ENCODE measurements at regions not wholly inside any gene's neighbourhood (a gene's known extent, or its start where the extent isn't known, plus 50 kb on each side); places are given as distances from the start of the nearest gene placed in this dataset.

- ATAC-seq (peak; percentile 77), DNase-seq (ENCODE audit: low read depth, low spot score) (no peak), FAIRE-seq (no peak)
- no TSS peak for BruUV-seq (replicated peaks)
- Histone ChIP-seq H2AFZ (ENCODE audit: control insufficient read depth, low read depth, low read length) (no peak overlapping the region), H3K9ac (ENCODE audit: control insufficient read depth, insufficient read depth, low read length) (no peak overlapping the region), H3K27ac (ENCODE audit: control insufficient read depth, insufficient read depth) (no peak overlapping the region), H3K36me3 (ENCODE audit: control insufficient read depth in 2 of 2, insufficient read depth in 2 of 2, low read length in 1 of 2) (no peaks in the 10 kb centered on the region), H3K4me3 (no peak overlapping the region), H3K9me3 (replicated peaks; ENCODE audit: control insufficient read depth, insufficient read depth, low read length) (no peaks in the 10 kb centered on the region), H3K79me2 (ENCODE audit: control insufficient read depth, insufficient read depth, low read length) (no peaks in the 10 kb centered on the region), H4K20me1 (ENCODE audit: control insufficient read depth, insufficient read depth) (no peaks in the 10 kb centered on the region), H3K4me2 (ENCODE audit: control insufficient read depth, insufficient read depth) (no peak overlapping the region), H3K27me3 (replicated peaks in 1 of 2; ENCODE audit: control insufficient read depth in 2 of 2, insufficient read depth in 2 of 2, low read length in 1 of 2) (no peaks in the 10 kb centered on the region), H3K4me1 (ENCODE audit: control insufficient read depth, insufficient read depth, low read length) (no peaks in the 10 kb centered on the region)
- ChIA-PET CTCF (interaction anchor here (0.6 kb wide), 1 partner anchor 44 kb away, joined by 3 read pairs; no protein-coding TSS in a partner anchor), SMC1A (ENCODE audit: uncharacterized antibody, unreplicated experiment) (interaction anchor here (0.6 to 1.0 kb wide), 2 partner anchors 67 to 218 kb away, joined by 3 read pairs; no protein-coding TSS in a partner anchor), POLR2A (no interaction called here), RAD21 (ENCODE audit: unreplicated experiment) (no interaction called here)
- WGBS (ENCODE audit: insufficient coverage, insufficient replicate concordance, low lambda C conversion rate, missing lambda C conversion rate): 58% methylated on average over 6 of the region's 6 CpGs
- in situ Hi-C loops (cut with MboI): no loop called here
- intact Hi-C loops (cut with micrococcal nuclease; ENCODE audit: unreplicated experiment): no loop called here
- no peak for TF ChIP-seq RCOR1 (conservative IDR thresholded peaks at IDR 0.05; ENCODE audit: low read depth, low read length)
- TF ChIP-seq RAD21 (IDR thresholded peaks at IDR 0.05; ENCODE audit: insufficient read depth, low read depth, low read length): no peak
- TF ChIP-seq ASH2L (IDR thresholded peaks at IDR 0.05; ENCODE audit: borderline replicate concordance, low read depth): no peak
- TF ChIP-seq SMARCA5 (IDR thresholded peaks at IDR 0.05): no peak
- peak in 1 of 2 experiments; percentile 37; a peak in 2 of 4 replicates for TF ChIP-seq IKZF2 (IDR thresholded peaks at IDR 0.05)
- TF ChIP-seq, protein P1, sequence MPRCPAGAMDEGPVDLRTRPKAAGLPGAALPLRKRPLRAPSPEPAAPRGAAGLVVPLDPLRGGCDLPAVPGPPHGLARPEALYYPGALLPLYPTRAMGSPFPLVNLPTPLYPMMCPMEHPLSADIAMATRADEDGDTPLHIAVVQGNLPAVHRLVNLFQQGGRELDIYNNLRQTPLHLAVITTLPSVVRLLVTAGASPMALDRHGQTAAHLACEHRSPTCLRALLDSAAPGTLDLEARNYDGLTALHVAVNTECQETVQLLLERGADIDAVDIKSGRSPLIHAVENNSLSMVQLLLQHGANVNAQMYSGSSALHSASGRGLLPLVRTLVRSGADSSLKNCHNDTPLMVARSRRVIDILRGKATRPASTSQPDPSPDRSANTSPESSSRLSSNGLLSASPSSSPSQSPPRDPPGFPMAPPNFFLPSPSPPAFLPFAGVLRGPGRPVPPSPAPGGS (IDR thresholded peaks at IDR 0.05; ENCODE audit: borderline replicate concordance, insufficient read depth, low read depth, low read length, poor library complexity, severe bottlenecking): no peak
- TF ChIP-seq ZNF217 (IDR thresholded peaks at IDR 0.05): no peak
- no peak for TF ChIP-seq PBX3 (IDR thresholded peaks at IDR 0.05; ENCODE audit: insufficient replicate concordance, low read depth, low read length)
- no peak for TF ChIP-seq TCF12 (IDR thresholded peaks at IDR 0.05; ENCODE audit: low read depth, low read length)
- no peak for TF ChIP-seq MTA2 (IDR thresholded peaks at IDR 0.05; ENCODE audit: low read depth)
- TF ChIP-seq IKZF1 (conservative IDR thresholded peaks at IDR 0.05): peak; percentile 61; the same call in 1 of the 2 replicates
- TF ChIP-seq ETV6 (conservative IDR thresholded peaks at IDR 0.05 in 1 of 2, IDR thresholded peaks at IDR 0.05 in 1 of 2; ENCODE audit: borderline replicate concordance in 1 of 2, low read depth in 1 of 2): no peak
- TF ChIP-seq NR2F1 (conservative IDR thresholded peaks at IDR 0.05): peak; percentile 93
- no peak for TF ChIP-seq NR2C2 (IDR thresholded peaks at IDR 0.05; ENCODE audit: borderline replicate concordance, control insufficient read depth, insufficient read length, low read depth)
- no peak for TF ChIP-seq MTA3 (IDR thresholded peaks at IDR 0.05; ENCODE audit: borderline replicate concordance, low read length)
- TF ChIP-seq SKIL (IDR thresholded peaks at IDR 0.05; ENCODE audit: low read depth, poor library complexity, severe bottlenecking): no peak
- TF ChIP-seq POLR2AphosphoS2 (IDR thresholded peaks at IDR 0.05; ENCODE audit: low read depth, low read length): no peak
- TF ChIP-seq CTCF (IDR thresholded peaks at IDR 0.05 in 2 of 3, conservative IDR thresholded peaks at IDR 0.05 in 1 of 3; ENCODE audit: control insufficient read depth in 2 of 3, extremely low read depth in 1 of 3, insufficient read depth in 1 of 3, low read depth in 3 of 3, low read length in 3 of 3): no peak
- no peak for TF ChIP-seq TARDBP (IDR thresholded peaks at IDR 0.05; ENCODE audit: borderline replicate concordance)
These were observed 1768.5 kb downstream of the PCDH9 start for GRCh38 chr13:65461590-65461989.
